HEK293 (cell line): ENCODE measurements at regions not wholly inside any gene's neighbourhood (a gene's known extent, or its start where the extent isn't known, plus 50 kb on each side); places are given as distances from the start of the nearest gene placed in this dataset.

ENCODE experiments used
- SP2 ChIP-seq: fragments of 450-650 bp; formaldehyde crosslinking; IDR thresholded peaks from 2 replicates; pipeline ENCODE4 v1.5.1; 2016; ENCODE audit warnings: missing biosample characterization, missing genetic modification characterization
- ZBTB7A ChIP-seq: fragments of 450-650 bp; formaldehyde crosslinking; IDR thresholded peaks from 2 replicates; pipeline ENCODE4 v1.5.1; 2016; ENCODE audit warnings: low read depth, missing biosample characterization, missing genetic modification characterization
- ZNF140 ChIP-seq: fragments of 450-650 bp; formaldehyde crosslinking; IDR thresholded peaks from 2 replicates; pipeline ENCODE4 v1.5.1; 2016; ENCODE audit warnings: missing biosample characterization, missing genetic modification characterization
- ZNF184 ChIP-seq: fragments of 450-650 bp; IDR thresholded peaks from 2 replicates; pipeline ENCODE4 v1.5.1; 2018; ENCODE audit warnings: missing biosample characterization, mild to moderate bottlenecking, missing genetic modification characterization
- ZNF274 ChIP-seq, 2 experiments: fragments of 200-500 bp in 1 of 2; fragments of 450-650 bp in 1 of 2; sonication (Bioruptor generic) in 1 of 2; formaldehyde crosslinking in 1 of 2; IDR thresholded peaks; 2 replicates each; pipeline versions ENCODE4 v1.5.1 to v1.6.1; 2014 to 2016; ENCODE audit warnings: borderline replicate concordance in 1 of 2, inconsistent platforms in 1 of 2, low read length in 1 of 2, missing biosample characterization in 1 of 2, missing genetic modification characterization in 1 of 2
- TF ChIP-seq, protein P1 (sequence below): fragments of 450-650 bp; formaldehyde crosslinking; IDR thresholded peaks from 2 replicates; pipeline ENCODE4 v1.5.1; 2017; ENCODE audit warnings: missing biosample characterization, missing genetic modification characterization
- TF ChIP-seq, protein P2 (sequence below): fragments of 450-650 bp; IDR thresholded peaks from 2 replicates; pipeline ENCODE4 v1.5.1; 2018; ENCODE audit warnings: missing biosample characterization, missing genetic modification characterization

DNA sequence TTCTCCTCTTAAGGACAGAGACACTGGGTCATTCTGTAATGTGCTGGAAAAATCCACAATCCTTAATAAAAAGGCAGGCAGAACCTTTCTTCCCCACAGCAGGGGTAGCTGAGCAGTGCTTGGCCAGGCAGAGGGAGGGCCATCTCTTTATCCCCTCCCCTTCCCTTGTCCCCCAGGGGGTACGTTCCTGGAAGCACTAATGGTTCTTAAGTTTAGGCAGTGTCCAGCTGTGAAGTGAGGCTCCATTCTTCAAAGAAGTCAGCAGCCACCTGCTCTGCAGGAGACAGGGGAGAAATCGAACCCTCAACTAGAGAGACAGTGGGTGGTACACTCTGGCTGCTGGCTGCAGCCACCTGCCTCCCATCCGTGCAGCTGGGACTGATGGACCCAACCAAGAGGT is 533.9 kb upstream of the CDH11 start:
- TF ChIP-seq, protein P1, sequence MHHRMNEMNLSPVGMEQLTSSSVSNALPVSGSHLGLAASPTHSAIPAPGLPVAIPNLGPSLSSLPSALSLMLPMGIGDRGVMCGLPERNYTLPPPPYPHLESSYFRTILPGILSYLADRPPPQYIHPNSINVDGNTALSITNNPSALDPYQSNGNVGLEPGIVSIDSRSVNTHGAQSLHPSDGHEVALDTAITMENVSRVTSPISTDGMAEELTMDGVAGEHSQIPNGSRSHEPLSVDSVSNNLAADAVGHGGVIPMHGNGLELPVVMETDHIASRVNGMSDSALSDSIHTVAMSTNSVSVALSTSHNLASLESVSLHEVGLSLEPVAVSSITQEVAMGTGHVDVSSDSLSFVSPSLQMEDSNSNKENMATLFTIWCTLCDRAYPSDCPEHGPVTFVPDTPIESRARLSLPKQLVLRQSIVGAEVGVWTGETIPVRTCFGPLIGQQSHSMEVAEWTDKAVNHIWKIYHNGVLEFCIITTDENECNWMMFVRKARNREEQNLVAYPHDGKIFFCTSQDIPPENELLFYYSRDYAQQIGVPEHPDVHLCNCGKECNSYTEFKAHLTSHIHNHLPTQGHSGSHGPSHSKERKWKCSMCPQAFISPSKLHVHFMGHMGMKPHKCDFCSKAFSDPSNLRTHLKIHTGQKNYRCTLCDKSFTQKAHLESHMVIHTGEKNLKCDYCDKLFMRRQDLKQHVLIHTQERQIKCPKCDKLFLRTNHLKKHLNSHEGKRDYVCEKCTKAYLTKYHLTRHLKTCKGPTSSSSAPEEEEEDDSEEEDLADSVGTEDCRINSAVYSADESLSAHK, result no peak
- no peak for TF ChIP-seq ZNF274 (IDR thresholded peaks at IDR 0.05; ENCODE audit: low read length)
- TF ChIP-seq ZNF274 (tag by site-specific recombination; IDR thresholded peaks at IDR 0.05; ENCODE audit: borderline replicate concordance), result no peak
- TF ChIP-seq, protein P2, sequence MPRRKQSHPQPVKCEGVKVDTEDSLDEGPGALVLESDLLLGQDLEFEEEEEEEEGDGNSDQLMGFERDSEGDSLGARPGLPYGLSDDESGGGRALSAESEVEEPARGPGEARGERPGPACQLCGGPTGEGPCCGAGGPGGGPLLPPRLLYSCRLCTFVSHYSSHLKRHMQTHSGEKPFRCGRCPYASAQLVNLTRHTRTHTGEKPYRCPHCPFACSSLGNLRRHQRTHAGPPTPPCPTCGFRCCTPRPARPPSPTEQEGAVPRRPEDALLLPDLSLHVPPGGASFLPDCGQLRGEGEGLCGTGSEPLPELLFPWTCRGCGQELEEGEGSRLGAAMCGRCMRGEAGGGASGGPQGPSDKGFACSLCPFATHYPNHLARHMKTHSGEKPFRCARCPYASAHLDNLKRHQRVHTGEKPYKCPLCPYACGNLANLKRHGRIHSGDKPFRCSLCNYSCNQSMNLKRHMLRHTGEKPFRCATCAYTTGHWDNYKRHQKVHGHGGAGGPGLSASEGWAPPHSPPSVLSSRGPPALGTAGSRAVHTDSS (tag by site-specific recombination), result no peak
- no peak for TF ChIP-seq SP2 (tag by site-specific recombination)
- no peak for TF ChIP-seq ZNF184 (tag by site-specific recombination)
- TF ChIP-seq ZNF140 (tag by site-specific recombination), result no peak
- no peak for TF ChIP-seq ZBTB7A
